ENCODE measurements at regions not wholly inside any gene's neighbourhood (a gene's known extent, or its start where the extent isn't known, plus 50 kb on each side); places are given as distances from the start of the nearest gene placed in this dataset.

- H3K27me3 ChIP-seq, result no peaks in the 10 kb centered on the region
- no peak for DNase-seq (ENCODE audit: low spot score in 2 of 2)
- no peaks in the 10 kb centered on the region for H3K36me3 ChIP-seq
- intact Hi-C loops (cut with DNase I), result no loop called here
- H3K27ac ChIP-seq, result no peak overlapping the region
- no peaks in the 10 kb centered on the region for H3K9me3 ChIP-seq
- TF ChIP-seq CTCF (IDR thresholded peaks at IDR 0.05), result no peak
- H3K4me3 ChIP-seq, result no peak overlapping the region
- H3K4me1 ChIP-seq, result no peaks in the 10 kb centered on the region
Observed at GRCh38 chr6:48817333-48818051, 645.6 kb downstream of the MMUT start.

GRCh38 chr6:48814957-48815356 is 648.1 kb downstream of the MMUT start:
- Histone ChIP-seq H3K4me3 (no peak overlapping the region), H3K27ac (no peak overlapping the region), H3K27me3 (no peaks in the 10 kb centered on the region), H3K4me1 (no peaks in the 10 kb centered on the region), H3K9me3 (no peaks in the 10 kb centered on the region), H3K36me3 (no peaks in the 10 kb centered on the region)
- no peak for DNase-seq (ENCODE audit: low spot score in 2 of 2)
- no peak for TF ChIP-seq CTCF (IDR thresholded peaks at IDR 0.05)
- intact Hi-C loops (cut with DNase I), result no loop called here

DNA sequence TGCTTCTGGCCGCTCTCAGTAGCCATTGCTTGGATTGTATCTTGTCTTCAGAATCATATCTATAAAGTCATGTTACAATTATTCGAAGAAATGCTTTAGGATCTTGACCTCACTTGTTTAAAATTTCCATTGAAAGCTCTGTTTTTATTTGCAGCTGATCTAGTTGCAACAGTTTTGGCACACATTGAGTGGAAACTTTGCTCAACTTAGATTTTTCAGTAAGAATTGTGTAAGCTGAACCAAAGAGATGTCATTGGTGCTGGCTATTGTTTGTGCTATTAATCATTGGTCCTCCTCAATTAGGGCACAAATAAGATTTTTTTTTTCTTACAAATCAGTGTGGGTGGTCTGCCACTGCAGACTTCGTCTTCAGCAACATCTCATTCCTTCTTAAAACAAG is 649.2 kb downstream of the MMUT start:
- Histone ChIP-seq H3K27me3 (no peaks in the 10 kb centered on the region), H3K27ac (no peak overlapping the region), H3K4me1 (no peaks in the 10 kb centered on the region), H3K4me3 (no peak overlapping the region), H3K36me3 (no peaks in the 10 kb centered on the region), H3K9me3 (no peaks in the 10 kb centered on the region)
- no peak for TF ChIP-seq CTCF (IDR thresholded peaks at IDR 0.05)
- DNase-seq (ENCODE audit: low spot score in 2 of 2), result no peak
- intact Hi-C loops (cut with DNase I), result no loop called here

GRCh38 chr6:48809700-48810099 is 653.4 kb downstream of the MMUT start:
- no peak for TF ChIP-seq CTCF (IDR thresholded peaks at IDR 0.05)
- Histone ChIP-seq H3K27ac (no peak overlapping the region), H3K4me3 (no peak overlapping the region), H3K27me3 (no peaks in the 10 kb centered on the region), H3K36me3 (no peaks in the 10 kb centered on the region), H3K4me1 (no peaks in the 10 kb centered on the region), H3K9me3 (no peaks in the 10 kb centered on the region)
- intact Hi-C loops (cut with DNase I), result no loop called here
- DNase-seq (ENCODE audit: low spot score in 2 of 2), result no peak

GRCh38 chr6:48809245-48809644 is 653.8 kb downstream of the MMUT start:
- intact Hi-C loops (cut with DNase I), result no loop called here
- no peak for DNase-seq (ENCODE audit: low spot score in 2 of 2)
- Histone ChIP-seq H3K27me3 (no peaks in the 10 kb centered on the region), H3K9me3 (no peaks in the 10 kb centered on the region), H3K36me3 (no peaks in the 10 kb centered on the region), H3K4me1 (no peaks in the 10 kb centered on the region), H3K4me3 (no peak overlapping the region), H3K27ac (no peak overlapping the region)
- no peak for TF ChIP-seq CTCF (IDR thresholded peaks at IDR 0.05)

DNA sequence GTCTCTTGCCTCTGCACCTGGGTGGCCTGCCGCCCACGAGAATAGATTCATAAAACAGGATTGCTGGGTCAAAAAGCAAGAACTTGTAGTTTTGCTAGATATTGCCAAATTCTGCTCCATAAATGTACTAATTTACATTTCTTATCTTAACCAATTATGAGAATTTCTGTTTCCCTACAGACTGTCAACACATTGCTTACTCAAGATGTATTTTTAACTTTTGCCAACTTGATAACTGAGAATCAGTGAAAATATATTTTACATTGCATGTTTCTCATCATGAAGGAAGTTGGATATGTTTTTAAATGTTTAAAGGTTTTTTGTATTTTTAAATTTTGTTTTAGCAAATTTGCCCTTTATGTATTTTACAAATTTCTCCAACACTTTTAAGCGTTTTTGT is 664.8 kb downstream of the MMUT start:
- Histone ChIP-seq H3K9me3 (no peaks in the 10 kb centered on the region), H3K4me1 (no peaks in the 10 kb centered on the region), H3K36me3 (no peaks in the 10 kb centered on the region), H3K27me3 (no peaks in the 10 kb centered on the region), H3K27ac (no peak overlapping the region), H3K4me3 (no peak overlapping the region)
- no peak for DNase-seq (ENCODE audit: low spot score in 2 of 2)
- TF ChIP-seq CTCF (IDR thresholded peaks at IDR 0.05), result no peak
- intact Hi-C loops (cut with DNase I), result no loop called here

Measured in ascending aorta (tissue), 2 donors.